CD14-positive monocyte (primary cell): ENCODE measurements at regions not wholly inside any gene's neighbourhood (a gene's known extent, or its start where the extent isn't known, plus 50 kb on each side); places are given as distances from the start of the nearest gene placed in this dataset.

Source experiments
- DNase-seq, 3 donors: peaks; one replicate each; pipeline ENCODE4 v3.0.0-alpha.2; 2011 to 2022
- H2AFZ ChIP-seq: 2 replicates; pipeline ENCODE4 v1.6.0; 2012; ENCODE audit warnings: mild to moderate bottlenecking, low read depth, low read length, inconsistent platforms; ENCODE audit not compliant: insufficient read depth, poor library complexity, severe bottlenecking
- H3K27ac ChIP-seq, 2 donors: 1 replicate in 1 of 2; 2 replicates in 1 of 2; pipeline ENCODE4 v1.5.1; 2012 to 2013; ENCODE audit warnings: low read length in 2 of 2, control low read depth in 1 of 2, inconsistent platforms in 1 of 2, low read depth in 1 of 2, mild to moderate bottlenecking in 1 of 2
- H3K27me3 ChIP-seq, 2 donors: one replicate each; pipeline versions ENCODE4 v1.6.0 to v1.6.1; 2011 to 2013; ENCODE audit warnings: low read length in 2 of 2; ENCODE audit not compliant: control insufficient read depth in 2 of 2, insufficient read depth in 2 of 2
- H3K36me3 ChIP-seq, 2 donors: replicated peaks in 1 of 2; 1 replicate in 1 of 2; 2 replicates in 1 of 2; pipeline versions ENCODE4 v1.5.1 to v1.6.1; 2012 to 2013; ENCODE audit warnings: low read length in 2 of 2, control low read depth in 1 of 2, inconsistent platforms in 1 of 2, mild to moderate bottlenecking in 1 of 2; ENCODE audit not compliant: insufficient read depth in 2 of 2, control insufficient read depth in 1 of 2
- H3K4me1 ChIP-seq, 2 donors: 1 replicate in 1 of 2; 2 replicates in 1 of 2; pipeline versions ENCODE4 v1.5.1 to v1.6.1; 2012 to 2013; ENCODE audit warnings: low read length in 2 of 2, control low read depth in 1 of 2, inconsistent platforms in 1 of 2, mild to moderate bottlenecking in 1 of 2, moderate library complexity in 1 of 2; ENCODE audit not compliant: insufficient read depth in 2 of 2, control insufficient read depth in 1 of 2
- H3K4me2 ChIP-seq: replicated peaks from 2 replicates; pipeline ENCODE3; 2012; ENCODE audit warnings: low read length, moderate library complexity, mild to moderate bottlenecking; ENCODE audit not compliant: poor library complexity, severe bottlenecking; ENCODE audit errors: extremely low read depth
- H3K4me3 ChIP-seq, 3 experiments: fragments of 200-600 bp in 1 of 3; sonication (generic) in 1 of 3; replicated peaks in 1 of 3; 1 replicate in 2 of 3; 2 replicates in 1 of 3; pipeline ENCODE4 v1.5.1; 2011 to 2013; ENCODE audit warnings: low read length in 3 of 3, mild to moderate bottlenecking in 3 of 3, control low read depth in 2 of 3, low read depth in 2 of 3, inconsistent platforms in 1 of 3, moderate library complexity in 1 of 3
- H3K79me2 ChIP-seq: 2 replicates; pipeline ENCODE4 v1.6.0; 2012; ENCODE audit warnings: mild to moderate bottlenecking, control low read depth, inconsistent platforms, low read length, moderate library complexity; ENCODE audit not compliant: insufficient read depth
- H3K9ac ChIP-seq: 2 replicates; pipeline ENCODE4 v1.6.0; 2017; ENCODE audit warnings: low read length, mild to moderate bottlenecking; ENCODE audit not compliant: insufficient read depth, poor library complexity, severe bottlenecking
- H3K9me3 ChIP-seq, 2 donors: replicated peaks in 1 of 2; 1 replicate in 1 of 2; 2 replicates in 1 of 2; pipeline versions ENCODE4 v1.5.1 to v1.6.1; 2012 to 2013; ENCODE audit warnings: low read length in 2 of 2, control low read depth in 1 of 2; ENCODE audit not compliant: control insufficient read depth in 1 of 2, insufficient read depth in 1 of 2
- H4K20me1 ChIP-seq: 2 replicates; pipeline ENCODE4 v1.6.0; 2012; ENCODE audit warnings: mild to moderate bottlenecking, low read length, control low read depth, moderate library complexity; ENCODE audit not compliant: insufficient read depth
- H3K27ac Mint-ChIP-seq, 7 donors: one replicate each; pipeline ENCODE4 v1.8.0; 2020; ENCODE audit warnings: mild to moderate bottlenecking in 7 of 7, mixed read lengths in 7 of 7, moderate library complexity in 6 of 7, inconsistent platforms in 2 of 7
- H3K27me3 Mint-ChIP-seq, 3 donors: one replicate each; pipeline ENCODE4 v1.8.0; 2021 to 2022; ENCODE audit warnings: low read depth in 3 of 3, mild to moderate bottlenecking in 3 of 3, mixed read lengths in 3 of 3, moderate library complexity in 3 of 3, inconsistent platforms in 1 of 3
- H3K36me3 Mint-ChIP-seq, 2 donors: one replicate each; pipeline ENCODE4 v1.8.0; 2020; ENCODE audit warnings: mixed read lengths in 2 of 2, inconsistent platforms in 1 of 2, mild to moderate bottlenecking in 1 of 2
- H3K4me1 Mint-ChIP-seq: one replicate; pipeline ENCODE4 v1.8.0; 2020; ENCODE audit warnings: mild to moderate bottlenecking, mixed read lengths
- H3K4me3 Mint-ChIP-seq, 2 donors: one replicate each; pipeline ENCODE4 v1.8.0; 2020; ENCODE audit warnings: mild to moderate bottlenecking in 2 of 2, mixed read lengths in 2 of 2, moderate library complexity in 1 of 2
- H3K9me3 Mint-ChIP-seq, 7 donors: one replicate each; pipeline ENCODE4 v1.8.0; 2020 to 2022; ENCODE audit warnings: mixed read lengths in 7 of 7, mild to moderate bottlenecking in 6 of 7, moderate library complexity in 6 of 7, inconsistent platforms in 2 of 7
- whole genome bisulfite sequencing: methylation state at CpG from one replicate; pipeline ENCODE4 v1.1.5; 2013; ENCODE audit warnings: missing lambda C conversion rate; ENCODE audit not compliant: insufficient coverage; 5-methylcytosine and 5-hydroxymethylcytosine counted together
- intact Hi-C, 2 donors: fragments of 100-400 bp; cut with micrococcal nuclease; formaldehyde crosslinking; loops; one replicate each; pipeline versions ENCODE4 v1.15.0 to v1.15.1; 2023
- TF ChIP-seq, protein P1 (sequence below): fragments of 200-600 bp; IDR thresholded peaks from one replicate; pipeline ENCODE4 v1.8.0; 2022; ENCODE audit warnings: antibody characterized with exemption, mild to moderate bottlenecking

DNA sequence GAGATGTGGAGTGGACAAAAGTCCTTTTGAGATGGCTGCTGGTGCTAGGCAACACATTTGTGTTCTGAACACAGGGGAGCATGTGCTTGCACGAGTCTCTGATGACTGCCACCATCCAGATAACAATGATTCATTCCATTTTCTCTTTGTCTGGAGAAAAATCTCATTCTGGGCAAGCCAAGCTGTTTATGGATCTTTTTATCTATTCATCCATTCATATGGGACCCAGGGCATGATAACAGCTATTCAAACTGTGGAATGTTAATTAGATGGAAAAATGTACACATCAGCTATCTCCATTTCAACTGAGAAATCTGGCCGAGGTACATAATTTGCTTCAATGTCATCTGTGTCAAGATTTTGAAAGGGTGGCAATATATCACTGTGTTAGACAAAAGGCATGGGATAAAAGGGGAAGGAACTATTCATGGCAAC, 117.5 kb upstream of the ZBED5 start:
- Histone ChIP-seq H3K4me1 (peaks cover 37 to 54% of the 10 kb centered on the region in 2 donors), H3K36me3 (no peaks in the 10 kb centered on the region), H3K4me3 (no peak overlapping the region), H3K9me3 (no peaks in the 10 kb centered on the region), H2AFZ (no peak overlapping the region), H3K4me2 (no peak overlapping the region), H3K79me2 (no peaks in the 10 kb centered on the region), H3K9ac (no peak overlapping the region), H3K27ac (no peak overlapping the region), H3K27me3 (no peaks in the 10 kb centered on the region), H4K20me1 (no peaks in the 10 kb centered on the region)
- Mint-ChIP-seq H3K4me1 (peaks cover 49% of the 10 kb centered on the region), H3K27me3 (peaks cover 0 to 7% (median 3%) of the 10 kb centered on the region in 3 donors), H3K27ac (no peak overlapping the region), H3K36me3 (no peaks in the 10 kb centered on the region), H3K4me3 (no peak overlapping the region), H3K9me3 (peaks cover 0 to 5% (median 2%) of the 10 kb centered on the region in 7 donors)
- intact Hi-C loops = no loop called here
- 60% methylated on average over 1 of the region's 2 CpGs for WGBS
- DNase-seq = no peak
- TF ChIP-seq, protein P1, sequence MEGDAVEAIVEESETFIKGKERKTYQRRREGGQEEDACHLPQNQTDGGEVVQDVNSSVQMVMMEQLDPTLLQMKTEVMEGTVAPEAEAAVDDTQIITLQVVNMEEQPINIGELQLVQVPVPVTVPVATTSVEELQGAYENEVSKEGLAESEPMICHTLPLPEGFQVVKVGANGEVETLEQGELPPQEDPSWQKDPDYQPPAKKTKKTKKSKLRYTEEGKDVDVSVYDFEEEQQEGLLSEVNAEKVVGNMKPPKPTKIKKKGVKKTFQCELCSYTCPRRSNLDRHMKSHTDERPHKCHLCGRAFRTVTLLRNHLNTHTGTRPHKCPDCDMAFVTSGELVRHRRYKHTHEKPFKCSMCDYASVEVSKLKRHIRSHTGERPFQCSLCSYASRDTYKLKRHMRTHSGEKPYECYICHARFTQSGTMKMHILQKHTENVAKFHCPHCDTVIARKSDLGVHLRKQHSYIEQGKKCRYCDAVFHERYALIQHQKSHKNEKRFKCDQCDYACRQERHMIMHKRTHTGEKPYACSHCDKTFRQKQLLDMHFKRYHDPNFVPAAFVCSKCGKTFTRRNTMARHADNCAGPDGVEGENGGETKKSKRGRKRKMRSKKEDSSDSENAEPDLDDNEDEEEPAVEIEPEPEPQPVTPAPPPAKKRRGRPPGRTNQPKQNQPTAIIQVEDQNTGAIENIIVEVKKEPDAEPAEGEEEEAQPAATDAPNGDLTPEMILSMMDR = no peak

DNA sequence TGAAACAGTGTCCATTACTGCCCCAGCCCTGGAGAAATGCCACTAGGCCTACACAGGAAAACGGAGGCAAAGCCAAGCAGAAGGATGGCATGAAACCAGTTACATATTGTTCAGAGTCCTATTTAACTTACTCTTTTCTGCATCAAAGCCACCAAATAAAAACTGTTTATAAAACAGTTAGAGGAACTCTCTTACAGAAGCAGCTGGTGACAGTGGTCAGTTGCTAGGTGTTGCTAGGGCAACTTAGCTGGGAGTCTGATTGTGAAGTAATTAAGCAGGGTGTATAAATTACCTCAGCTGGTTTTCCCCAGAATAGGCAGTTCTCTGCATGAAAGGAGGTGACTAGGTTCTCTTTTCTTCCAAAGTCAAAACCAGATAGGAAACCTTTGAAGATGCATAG, 115.6 kb upstream of the ZBED5 start:
- no peaks in the 10 kb centered on the region for H3K9me3 ChIP-seq
- Mint-ChIP-seq H3K4me1 (peaks cover 32% of the 10 kb centered on the region), H3K36me3 (no peaks in the 10 kb centered on the region), H3K27ac (peak overlapping the region in 4 of 7 donors; percentile 38 to 89 (median 74)), H3K9me3 (peaks cover 0 to 3% (median under 1%) of the 10 kb centered on the region in 7 donors), H3K4me3 (no peak overlapping the region), H3K27me3 (peaks cover 0 to 3% (median 0%) of the 10 kb centered on the region in 3 donors)
- no peak overlapping the region for H3K27ac ChIP-seq
- intact Hi-C loops = no loop called here
- no peaks in the 10 kb centered on the region for H3K27me3 ChIP-seq
- H2AFZ ChIP-seq = no peak overlapping the region
- no peak overlapping the region for H3K4me2 ChIP-seq
- H3K79me2 ChIP-seq = no peaks in the 10 kb centered on the region
- 100% methylated on average over 1 of the region's 1 CpG for WGBS
- peaks cover 18 to 35% of the 10 kb centered on the region in 2 donors for H3K4me1 ChIP-seq
- TF ChIP-seq, protein P1 = no peak
- no peak overlapping the region for H3K4me3 ChIP-seq
- no peak overlapping the region for H3K9ac ChIP-seq
- H3K36me3 ChIP-seq = no peaks in the 10 kb centered on the region
- peak in 2 of 3 donors; percentile 13 to 15 for DNase-seq
- no peaks in the 10 kb centered on the region for H4K20me1 ChIP-seq
